OCI-LY7 (cell line): ENCODE measurements at regions not wholly inside any gene's neighbourhood (a gene's known extent, or its start where the extent isn't known, plus 50 kb on each side); places are given as distances from the start of the nearest gene placed in this dataset.

Experiments
- EZH2phosphoT487 ChIP-seq: fragments of 200-600 bp; sonication (generic); IDR thresholded peaks from 2 replicates; pipeline ENCODE4 v1.6.1; 2018; ENCODE audit warnings: low read depth, borderline replicate concordance, mild to moderate bottlenecking, mixed run types, antibody characterized with exemption, low read length, moderate library complexity, mixed read lengths
- TF ChIP-seq, protein P1 (sequence below): fragments of 200-600 bp; sonication (generic); conservative IDR thresholded peaks from 2 replicates; pipeline ENCODE4 v1.5.1; 2014; ENCODE audit warnings: mild to moderate bottlenecking, antibody characterized with exemption, low read length, moderate library complexity, mixed read lengths

DNA sequence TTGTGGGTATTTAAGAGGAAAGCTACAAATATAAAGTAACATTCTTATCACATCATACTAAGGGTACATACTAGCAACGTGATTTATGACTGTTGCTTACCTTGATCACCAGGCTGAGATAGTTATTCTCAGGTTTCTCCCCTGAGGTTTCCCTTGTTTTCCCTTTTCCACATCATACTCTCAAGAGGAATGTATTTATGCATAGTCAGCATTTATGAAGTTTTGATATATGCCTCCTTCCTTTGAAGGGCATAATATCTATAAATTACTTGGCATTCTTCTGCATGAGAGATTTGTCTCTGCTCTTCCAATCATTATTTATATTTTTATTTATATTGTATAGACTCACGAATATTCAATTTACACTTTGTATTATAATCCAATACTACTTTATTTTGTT lies 726.7 kb upstream of the ADGRB3 start:
- TF ChIP-seq, protein P1, sequence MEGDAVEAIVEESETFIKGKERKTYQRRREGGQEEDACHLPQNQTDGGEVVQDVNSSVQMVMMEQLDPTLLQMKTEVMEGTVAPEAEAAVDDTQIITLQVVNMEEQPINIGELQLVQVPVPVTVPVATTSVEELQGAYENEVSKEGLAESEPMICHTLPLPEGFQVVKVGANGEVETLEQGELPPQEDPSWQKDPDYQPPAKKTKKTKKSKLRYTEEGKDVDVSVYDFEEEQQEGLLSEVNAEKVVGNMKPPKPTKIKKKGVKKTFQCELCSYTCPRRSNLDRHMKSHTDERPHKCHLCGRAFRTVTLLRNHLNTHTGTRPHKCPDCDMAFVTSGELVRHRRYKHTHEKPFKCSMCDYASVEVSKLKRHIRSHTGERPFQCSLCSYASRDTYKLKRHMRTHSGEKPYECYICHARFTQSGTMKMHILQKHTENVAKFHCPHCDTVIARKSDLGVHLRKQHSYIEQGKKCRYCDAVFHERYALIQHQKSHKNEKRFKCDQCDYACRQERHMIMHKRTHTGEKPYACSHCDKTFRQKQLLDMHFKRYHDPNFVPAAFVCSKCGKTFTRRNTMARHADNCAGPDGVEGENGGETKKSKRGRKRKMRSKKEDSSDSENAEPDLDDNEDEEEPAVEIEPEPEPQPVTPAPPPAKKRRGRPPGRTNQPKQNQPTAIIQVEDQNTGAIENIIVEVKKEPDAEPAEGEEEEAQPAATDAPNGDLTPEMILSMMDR, result no peak
- no peak for TF ChIP-seq EZH2phosphoT487
